Esophagus muscularis mucosa (tissue), 4 donors: ENCODE measurements at regions not wholly inside any gene's neighbourhood (a gene's known extent, or its start where the extent isn't known, plus 50 kb on each side); places are given as distances from the start of the nearest gene placed in this dataset.

Source experiments
- DNase-seq: peaks from one replicate; pipeline ENCODE4 v3.0.0-alpha.2; 2017; ENCODE audit errors: extremely low spot score
- H3K27ac ChIP-seq, 4 donors: fragments of 200-600 bp; sonication (generic); replicated peaks in 1 of 4; 1 replicate in 3 of 4; 2 replicates in 1 of 4; pipeline ENCODE4 v1.5.1; 2016 to 2019; ENCODE audit warnings: mild to moderate bottlenecking in 1 of 4
- H3K27me3 ChIP-seq, 4 donors: fragments of 200-600 bp; sonication (generic); one replicate each; pipeline versions ENCODE4 v1.5.1 to v1.6.0; 2016 to 2019
- H3K36me3 ChIP-seq, 4 donors: fragments of 200-600 bp; sonication (generic); one replicate each; pipeline ENCODE4 v1.5.1; 2016 to 2019
- H3K4me1 ChIP-seq, 4 donors: fragments of 200-600 bp; sonication (generic); one replicate each; pipeline ENCODE4 v1.5.1; 2016 to 2019
- H3K4me3 ChIP-seq, 4 donors: fragments of 200-600 bp; sonication (generic); 1 replicate in 2 of 4; 2 replicates in 2 of 4; pipeline ENCODE4 v1.5.1; 2016 to 2019; ENCODE audit warnings: mild to moderate bottlenecking in 4 of 4, moderate library complexity in 1 of 4
- H3K9me3 ChIP-seq, 4 donors: fragments of 200-600 bp; sonication (generic); 1 replicate in 3 of 4; 2 replicates in 1 of 4; pipeline ENCODE4 v1.5.1; 2016 to 2019
- EP300 ChIP-seq: sonication (generic); formaldehyde crosslinking; IDR thresholded peaks from one replicate; pipeline ENCODE4 v1.6.1; 2017; ENCODE audit warnings: antibody characterized with exemption
- POLR2A ChIP-seq: fragments of 450-650 bp; IDR thresholded peaks from one replicate; pipeline ENCODE4 v1.6.1; 2017; ENCODE audit warnings: antibody characterized with exemption, moderate library complexity, mild to moderate bottlenecking, low read depth
- POLR2AphosphoS5 ChIP-seq, 2 donors: sonication (generic); formaldehyde crosslinking; IDR thresholded peaks; one replicate each; pipeline ENCODE4 v1.6.1; 2017; ENCODE audit warnings: antibody characterized with exemption in 2 of 2
- WGBS: methylation state at CpG from one replicate; pipeline ENCODE4 v1.1.5; 2018; 5-methylcytosine and 5-hydroxymethylcytosine counted together
- intact Hi-C: fragments of 100-400 bp; cut with DNase I; formaldehyde crosslinking; loops from one replicate; pipeline ENCODE4 v1.15.1; 2023
- TF ChIP-seq, protein P1 (sequence below), 3 experiments: fragments of 200-600 bp in 2 of 3; fragments of 450-650 bp in 1 of 3; sonication (generic) in 2 of 3; IDR thresholded peaks; one replicate each; pipeline ENCODE4 v1.5.1; 2017 to 2019; ENCODE audit warnings: antibody characterized with exemption in 3 of 3, mild to moderate bottlenecking in 2 of 3, moderate library complexity in 1 of 3

- H3K9me3 ChIP-seq: no peaks in the 10 kb centered on the region
- H3K4me3 ChIP-seq: no peak overlapping the region
- no peaks in the 10 kb centered on the region for H3K27me3 ChIP-seq
- no peak overlapping the region for H3K27ac ChIP-seq
- WGBS: 84% methylated on average over 2 of the region's 2 CpGs
- intact Hi-C loops: no loop called here
- H3K36me3 ChIP-seq: no peaks in the 10 kb centered on the region
- TF ChIP-seq, protein P1, sequence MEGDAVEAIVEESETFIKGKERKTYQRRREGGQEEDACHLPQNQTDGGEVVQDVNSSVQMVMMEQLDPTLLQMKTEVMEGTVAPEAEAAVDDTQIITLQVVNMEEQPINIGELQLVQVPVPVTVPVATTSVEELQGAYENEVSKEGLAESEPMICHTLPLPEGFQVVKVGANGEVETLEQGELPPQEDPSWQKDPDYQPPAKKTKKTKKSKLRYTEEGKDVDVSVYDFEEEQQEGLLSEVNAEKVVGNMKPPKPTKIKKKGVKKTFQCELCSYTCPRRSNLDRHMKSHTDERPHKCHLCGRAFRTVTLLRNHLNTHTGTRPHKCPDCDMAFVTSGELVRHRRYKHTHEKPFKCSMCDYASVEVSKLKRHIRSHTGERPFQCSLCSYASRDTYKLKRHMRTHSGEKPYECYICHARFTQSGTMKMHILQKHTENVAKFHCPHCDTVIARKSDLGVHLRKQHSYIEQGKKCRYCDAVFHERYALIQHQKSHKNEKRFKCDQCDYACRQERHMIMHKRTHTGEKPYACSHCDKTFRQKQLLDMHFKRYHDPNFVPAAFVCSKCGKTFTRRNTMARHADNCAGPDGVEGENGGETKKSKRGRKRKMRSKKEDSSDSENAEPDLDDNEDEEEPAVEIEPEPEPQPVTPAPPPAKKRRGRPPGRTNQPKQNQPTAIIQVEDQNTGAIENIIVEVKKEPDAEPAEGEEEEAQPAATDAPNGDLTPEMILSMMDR (IDR thresholded peaks at IDR 0.05): no peak
- TF ChIP-seq POLR2A: no peak
- TF ChIP-seq EP300: no peak
- no peak for TF ChIP-seq POLR2AphosphoS5 (IDR thresholded peaks at IDR 0.05)
- DNase-seq: no peak
- peaks cover 0 to 7% (median 0%) of the 10 kb centered on the region in 4 donors for H3K4me1 ChIP-seq
Measured at GRCh38 chr3:117145677-117146076, 436.1 kb downstream of the TUSC7 start.

GRCh38 chr3:117146571-117146970 is 437.0 kb downstream of the TUSC7 start:
- Histone ChIP-seq H3K36me3 (no peaks in the 10 kb centered on the region), H3K4me1 (peaks cover 0 to 7% (median 0%) of the 10 kb centered on the region in 4 donors), H3K27ac (no peak overlapping the region), H3K27me3 (no peaks in the 10 kb centered on the region), H3K9me3 (no peaks in the 10 kb centered on the region), H3K4me3 (no peak overlapping the region)
- no peak for DNase-seq
- TF ChIP-seq, protein P1 (IDR thresholded peaks at IDR 0.05): no peak
- TF ChIP-seq POLR2A (no peak), POLR2AphosphoS5 (IDR thresholded peaks at IDR 0.05) (no peak), EP300 (no peak)
- 71% methylated on average over 1 of the region's 1 CpG for WGBS
- intact Hi-C loops: no loop called here

- Histone ChIP-seq H3K4me1 (peaks cover 0 to 7% (median 0%) of the 10 kb centered on the region in 4 donors), H3K9me3 (no peaks in the 10 kb centered on the region), H3K27ac (no peak overlapping the region), H3K4me3 (no peak overlapping the region), H3K27me3 (no peaks in the 10 kb centered on the region), H3K36me3 (no peaks in the 10 kb centered on the region)
- no peak for DNase-seq
- TF ChIP-seq POLR2A (no peak), POLR2AphosphoS5 (IDR thresholded peaks at IDR 0.05) (no peak), EP300 (no peak)
- TF ChIP-seq, protein P1 (IDR thresholded peaks at IDR 0.05): no peak
- WGBS: 69% methylated on average over 2 of the region's 2 CpGs
- intact Hi-C loops: no loop called here
Measured at GRCh38 chr3:117149584-117149983, 440.0 kb downstream of the TUSC7 start.

- H3K4me1 ChIP-seq: no peaks in the 10 kb centered on the region
- no peaks in the 10 kb centered on the region for H3K36me3 ChIP-seq
- no peaks in the 10 kb centered on the region for H3K27me3 ChIP-seq
- 84% methylated on average over 3 of the region's 3 CpGs for WGBS
- no peak overlapping the region for H3K4me3 ChIP-seq
- intact Hi-C loops: no loop called here
- H3K27ac ChIP-seq: no peak overlapping the region
- TF ChIP-seq POLR2AphosphoS5 (IDR thresholded peaks at IDR 0.05) (no peak), POLR2A (no peak), EP300 (no peak)
- TF ChIP-seq, protein P1 (IDR thresholded peaks at IDR 0.05): no peak
- H3K9me3 ChIP-seq: no peaks in the 10 kb centered on the region
- DNase-seq: no peak
Measured at GRCh38 chr3:117150628-117151027, 441.0 kb downstream of the TUSC7 start.

- no peak for DNase-seq
- intact Hi-C loops: no loop called here
- Histone ChIP-seq H3K27me3 (no peaks in the 10 kb centered on the region), H3K36me3 (no peaks in the 10 kb centered on the region), H3K4me3 (no peak overlapping the region), H3K9me3 (no peaks in the 10 kb centered on the region), H3K27ac (no peak overlapping the region), H3K4me1 (no peaks in the 10 kb centered on the region)
- 59% methylated on average over 3 of the region's 3 CpGs for WGBS
- no peak for TF ChIP-seq POLR2AphosphoS5 (IDR thresholded peaks at IDR 0.05)
- no peak for TF ChIP-seq POLR2A
- TF ChIP-seq, protein P1 (IDR thresholded peaks at IDR 0.05): no peak
- TF ChIP-seq EP300: no peak
Measured at GRCh38 chr3:117160176-117160575, 450.6 kb downstream of the TUSC7 start.
